ENCODE measurements at regions not wholly inside any gene's neighbourhood (a gene's known extent, or its start where the extent isn't known, plus 50 kb on each side); places are given as distances from the start of the nearest gene placed in this dataset.

- Histone ChIP-seq H4K20me1 (ENCODE audit: low read depth, low read length) (no peaks in the 10 kb centered on the region), H2AFZ (ENCODE audit: low read depth, low read length, severe bottlenecking) (no peak overlapping the region), H3K9me2 (replicated peaks; ENCODE audit: insufficient read depth, low read length) (no peaks in the 10 kb centered on the region), H3K27me3 (ENCODE audit: low read length) (no peaks in the 10 kb centered on the region), H3K27ac (ENCODE audit: low read depth, low read length) (no peak overlapping the region), H3K9ac (ENCODE audit: low read length) (no peak overlapping the region), H3K9me3 (ENCODE audit: insufficient read depth, low read length) (no peaks in the 10 kb centered on the region), H3K36me3 (ENCODE audit: low read length) (no peaks in the 10 kb centered on the region), H3F3A (ENCODE audit: insufficient read depth) (no peaks in the 10 kb centered on the region), H3K4me3 (ENCODE audit: insufficient read depth, low read length, poor library complexity, severe bottlenecking) (no peak overlapping the region), H3K79me2 (ENCODE audit: insufficient read depth, low read length) (no peaks in the 10 kb centered on the region), H3K4me2 (ENCODE audit: low read depth, low read length, poor library complexity, severe bottlenecking) (no peak overlapping the region)
- TF ChIP-seq EZH2phosphoT487 (conservative IDR thresholded peaks at IDR 0.05; ENCODE audit: low read length) (no peak), CTCF (IDR thresholded peaks at IDR 0.05; ENCODE audit: insufficient read depth, low read length, poor library complexity, severe bottlenecking) (no peak)
These were observed 276.2 kb downstream of the FGFR2 start for GRCh38 chr10:121322046-121322445.

- Histone ChIP-seq H2AFZ (ENCODE audit: low read depth, low read length, severe bottlenecking) (no peak overlapping the region), H3K9me2 (replicated peaks; ENCODE audit: insufficient read depth, low read length) (no peaks in the 10 kb centered on the region), H3K36me3 (ENCODE audit: low read length) (no peaks in the 10 kb centered on the region), H3K9ac (ENCODE audit: low read length) (no peak overlapping the region), H3K4me2 (ENCODE audit: low read depth, low read length, poor library complexity, severe bottlenecking) (no peak overlapping the region), H3K27me3 (ENCODE audit: low read length) (no peaks in the 10 kb centered on the region), H3K27ac (ENCODE audit: low read depth, low read length) (no peak overlapping the region), H3K4me3 (ENCODE audit: insufficient read depth, low read length, poor library complexity, severe bottlenecking) (no peak overlapping the region), H4K20me1 (ENCODE audit: low read depth, low read length) (no peaks in the 10 kb centered on the region), H3K79me2 (ENCODE audit: insufficient read depth, low read length) (no peaks in the 10 kb centered on the region), H3F3A (ENCODE audit: insufficient read depth) (no peaks in the 10 kb centered on the region), H3K9me3 (ENCODE audit: insufficient read depth, low read length) (no peaks in the 10 kb centered on the region)
- TF ChIP-seq EZH2phosphoT487 (conservative IDR thresholded peaks at IDR 0.05; ENCODE audit: low read length) (no peak), CTCF (IDR thresholded peaks at IDR 0.05; ENCODE audit: insufficient read depth, low read length, poor library complexity, severe bottlenecking) (no peak)
These were observed 275.5 kb downstream of the FGFR2 start for GRCh38 chr10:121322776-121323175.

- TF ChIP-seq EZH2phosphoT487 (conservative IDR thresholded peaks at IDR 0.05; ENCODE audit: low read length), result no peak
- TF ChIP-seq CTCF (IDR thresholded peaks at IDR 0.05; ENCODE audit: insufficient read depth, low read length, poor library complexity, severe bottlenecking), result no peak
- no peaks in the 10 kb centered on the region for H3K9me3 ChIP-seq (ENCODE audit: insufficient read depth, low read length)
- no peaks in the 10 kb centered on the region for H3K9me2 ChIP-seq (replicated peaks; ENCODE audit: insufficient read depth, low read length)
- no peak overlapping the region for H3K9ac ChIP-seq (ENCODE audit: low read length)
- no peak overlapping the region for H2AFZ ChIP-seq (ENCODE audit: low read depth, low read length, severe bottlenecking)
- H3K27me3 ChIP-seq (ENCODE audit: low read length), result no peaks in the 10 kb centered on the region
- no peak overlapping the region for H3K4me2 ChIP-seq (ENCODE audit: low read depth, low read length, poor library complexity, severe bottlenecking)
- H3F3A ChIP-seq (ENCODE audit: insufficient read depth), result no peaks in the 10 kb centered on the region
- H3K36me3 ChIP-seq (ENCODE audit: low read length), result no peaks in the 10 kb centered on the region
- H3K4me3 ChIP-seq (ENCODE audit: insufficient read depth, low read length, poor library complexity, severe bottlenecking), result no peak overlapping the region
- H3K27ac ChIP-seq (ENCODE audit: low read depth, low read length), result no peak overlapping the region
- no peaks in the 10 kb centered on the region for H3K79me2 ChIP-seq (ENCODE audit: insufficient read depth, low read length)
- H4K20me1 ChIP-seq (ENCODE audit: low read depth, low read length), result no peaks in the 10 kb centered on the region
These were observed 274.8 kb downstream of the FGFR2 start for GRCh38 chr10:121323443-121323842.
